ENCODE measurements at regions not wholly inside any gene's neighbourhood (a gene's known extent, or its start where the extent isn't known, plus 50 kb on each side); places are given as distances from the start of the nearest gene placed in this dataset.

DNA sequence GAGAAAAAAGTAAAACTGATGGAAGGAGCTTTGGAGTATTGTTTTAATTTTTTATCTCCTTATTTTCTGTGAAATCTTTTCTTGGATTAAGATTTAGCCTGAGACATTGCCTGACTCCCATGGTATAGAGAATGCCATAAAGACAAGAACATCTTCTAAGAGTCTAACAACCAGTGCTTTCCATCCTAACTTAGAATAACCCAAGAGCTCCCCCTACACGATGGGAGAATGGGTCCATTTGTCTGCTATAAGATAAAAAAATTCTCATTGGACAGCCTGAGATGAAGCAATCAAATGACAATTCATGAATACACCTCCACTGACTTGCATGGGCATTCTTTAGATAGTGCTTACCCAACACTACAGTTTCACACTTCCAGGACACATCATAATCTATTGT is 478.1 kb downstream of the TTLL7 start (continued):
- TF ChIP-seq, protein P1, sequence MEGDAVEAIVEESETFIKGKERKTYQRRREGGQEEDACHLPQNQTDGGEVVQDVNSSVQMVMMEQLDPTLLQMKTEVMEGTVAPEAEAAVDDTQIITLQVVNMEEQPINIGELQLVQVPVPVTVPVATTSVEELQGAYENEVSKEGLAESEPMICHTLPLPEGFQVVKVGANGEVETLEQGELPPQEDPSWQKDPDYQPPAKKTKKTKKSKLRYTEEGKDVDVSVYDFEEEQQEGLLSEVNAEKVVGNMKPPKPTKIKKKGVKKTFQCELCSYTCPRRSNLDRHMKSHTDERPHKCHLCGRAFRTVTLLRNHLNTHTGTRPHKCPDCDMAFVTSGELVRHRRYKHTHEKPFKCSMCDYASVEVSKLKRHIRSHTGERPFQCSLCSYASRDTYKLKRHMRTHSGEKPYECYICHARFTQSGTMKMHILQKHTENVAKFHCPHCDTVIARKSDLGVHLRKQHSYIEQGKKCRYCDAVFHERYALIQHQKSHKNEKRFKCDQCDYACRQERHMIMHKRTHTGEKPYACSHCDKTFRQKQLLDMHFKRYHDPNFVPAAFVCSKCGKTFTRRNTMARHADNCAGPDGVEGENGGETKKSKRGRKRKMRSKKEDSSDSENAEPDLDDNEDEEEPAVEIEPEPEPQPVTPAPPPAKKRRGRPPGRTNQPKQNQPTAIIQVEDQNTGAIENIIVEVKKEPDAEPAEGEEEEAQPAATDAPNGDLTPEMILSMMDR (IDR thresholded peaks at IDR 0.05), result no peak
- no peak for TF ChIP-seq FOXK1 (CRISPR knock-in tag; IDR thresholded peaks at IDR 0.05)
- TF ChIP-seq, protein P2, sequence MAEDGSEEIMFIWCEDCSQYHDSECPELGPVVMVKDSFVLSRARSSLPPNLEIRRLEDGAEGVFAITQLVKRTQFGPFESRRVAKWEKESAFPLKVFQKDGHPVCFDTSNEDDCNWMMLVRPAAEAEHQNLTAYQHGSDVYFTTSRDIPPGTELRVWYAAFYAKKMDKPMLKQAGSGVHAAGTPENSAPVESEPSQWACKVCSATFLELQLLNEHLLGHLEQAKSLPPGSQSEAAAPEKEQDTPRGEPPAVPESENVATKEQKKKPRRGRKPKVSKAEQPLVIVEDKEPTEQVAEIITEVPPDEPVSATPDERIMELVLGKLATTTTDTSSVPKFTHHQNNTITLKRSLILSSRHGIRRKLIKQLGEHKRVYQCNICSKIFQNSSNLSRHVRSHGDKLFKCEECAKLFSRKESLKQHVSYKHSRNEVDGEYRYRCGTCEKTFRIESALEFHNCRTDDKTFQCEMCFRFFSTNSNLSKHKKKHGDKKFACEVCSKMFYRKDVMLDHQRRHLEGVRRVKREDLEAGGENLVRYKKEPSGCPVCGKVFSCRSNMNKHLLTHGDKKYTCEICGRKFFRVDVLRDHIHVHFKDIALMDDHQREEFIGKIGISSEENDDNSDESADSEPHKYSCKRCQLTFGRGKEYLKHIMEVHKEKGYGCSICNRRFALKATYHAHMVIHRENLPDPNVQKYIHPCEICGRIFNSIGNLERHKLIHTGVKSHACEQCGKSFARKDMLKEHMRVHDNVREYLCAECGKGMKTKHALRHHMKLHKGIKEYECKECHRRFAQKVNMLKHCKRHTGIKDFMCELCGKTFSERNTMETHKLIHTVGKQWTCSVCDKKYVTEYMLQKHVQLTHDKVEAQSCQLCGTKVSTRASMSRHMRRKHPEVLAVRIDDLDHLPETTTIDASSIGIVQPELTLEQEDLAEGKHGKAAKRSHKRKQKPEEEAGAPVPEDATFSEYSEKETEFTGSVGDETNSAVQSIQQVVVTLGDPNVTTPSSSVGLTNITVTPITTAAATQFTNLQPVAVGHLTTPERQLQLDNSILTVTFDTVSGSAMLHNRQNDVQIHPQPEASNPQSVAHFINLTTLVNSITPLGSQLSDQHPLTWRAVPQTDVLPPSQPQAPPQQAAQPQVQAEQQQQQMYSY (CRISPR knock-in tag; IDR thresholded peaks at IDR 0.05), result no peak

DNA sequence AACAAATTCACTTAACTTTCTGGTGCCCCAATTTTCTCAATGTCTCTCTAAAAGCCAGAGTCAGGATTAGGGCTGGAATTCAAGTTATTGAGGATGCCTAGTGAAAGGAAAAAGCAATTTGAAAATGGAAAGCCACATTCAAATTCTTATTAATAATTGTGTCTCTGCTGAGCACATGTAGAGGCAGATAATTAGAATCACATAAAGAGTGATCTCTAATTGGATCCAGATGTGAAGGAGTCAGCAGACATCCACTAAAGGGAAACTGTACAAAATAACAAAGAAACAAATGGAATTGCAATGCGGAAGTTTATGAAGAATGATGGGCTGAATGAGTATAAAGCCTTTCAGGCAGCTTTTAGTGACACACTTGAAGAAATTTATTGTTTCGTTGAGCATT is 482.6 kb downstream of the TTLL7 start:
- DNase-seq (ENCODE audit: low spot score) (no peak), ATAC-seq (no peak)
- CTCF ChIA-PET, result no interaction called here
- Mint-ChIP-seq H3K27ac (no peak overlapping the region), H3K4me3 (no peak overlapping the region), H3K36me3 (no peaks in the 10 kb centered on the region), H3K9me3 (no peaks in the 10 kb centered on the region), H3K4me1 (peaks cover 17% of the 10 kb centered on the region), H3K27me3 (ENCODE audit: low read depth) (no peaks in the 10 kb centered on the region)
- TF ChIP-seq JUN (CRISPR knock-in tag; IDR thresholded peaks at IDR 0.05) (no peak), ZNF121 (CRISPR knock-in tag; IDR thresholded peaks at IDR 0.05) (no peak), ZNF416 (CRISPR knock-in tag; IDR thresholded peaks at IDR 0.05) (no peak), ELF4 (CRISPR knock-in tag; IDR thresholded peaks at IDR 0.05; ENCODE audit: low read depth) (no peak)
- TF ChIP-seq, protein P3, sequence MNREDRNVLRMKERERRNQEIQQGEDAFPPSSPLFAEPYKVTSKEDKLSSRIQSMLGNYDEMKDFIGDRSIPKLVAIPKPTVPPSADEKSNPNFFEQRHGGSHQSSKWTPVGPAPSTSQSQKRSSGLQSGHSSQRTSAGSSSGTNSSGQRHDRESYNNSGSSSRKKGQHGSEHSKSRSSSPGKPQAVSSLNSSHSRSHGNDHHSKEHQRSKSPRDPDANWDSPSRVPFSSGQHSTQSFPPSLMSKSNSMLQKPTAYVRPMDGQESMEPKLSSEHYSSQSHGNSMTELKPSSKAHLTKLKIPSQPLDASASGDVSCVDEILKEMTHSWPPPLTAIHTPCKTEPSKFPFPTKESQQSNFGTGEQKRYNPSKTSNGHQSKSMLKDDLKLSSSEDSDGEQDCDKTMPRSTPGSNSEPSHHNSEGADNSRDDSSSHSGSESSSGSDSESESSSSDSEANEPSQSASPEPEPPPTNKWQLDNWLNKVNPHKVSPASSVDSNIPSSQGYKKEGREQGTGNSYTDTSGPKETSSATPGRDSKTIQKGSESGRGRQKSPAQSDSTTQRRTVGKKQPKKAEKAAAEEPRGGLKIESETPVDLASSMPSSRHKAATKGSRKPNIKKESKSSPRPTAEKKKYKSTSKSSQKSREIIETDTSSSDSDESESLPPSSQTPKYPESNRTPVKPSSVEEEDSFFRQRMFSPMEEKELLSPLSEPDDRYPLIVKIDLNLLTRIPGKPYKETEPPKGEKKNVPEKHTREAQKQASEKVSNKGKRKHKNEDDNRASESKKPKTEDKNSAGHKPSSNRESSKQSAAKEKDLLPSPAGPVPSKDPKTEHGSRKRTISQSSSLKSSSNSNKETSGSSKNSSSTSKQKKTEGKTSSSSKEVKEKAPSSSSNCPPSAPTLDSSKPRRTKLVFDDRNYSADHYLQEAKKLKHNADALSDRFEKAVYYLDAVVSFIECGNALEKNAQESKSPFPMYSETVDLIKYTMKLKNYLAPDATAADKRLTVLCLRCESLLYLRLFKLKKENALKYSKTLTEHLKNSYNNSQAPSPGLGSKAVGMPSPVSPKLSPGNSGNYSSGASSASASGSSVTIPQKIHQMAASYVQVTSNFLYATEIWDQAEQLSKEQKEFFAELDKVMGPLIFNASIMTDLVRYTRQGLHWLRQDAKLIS (CRISPR knock-in tag; IDR thresholded peaks at IDR 0.05; ENCODE audit: borderline replicate concordance), result no peak
- TF ChIP-seq, protein P4, sequence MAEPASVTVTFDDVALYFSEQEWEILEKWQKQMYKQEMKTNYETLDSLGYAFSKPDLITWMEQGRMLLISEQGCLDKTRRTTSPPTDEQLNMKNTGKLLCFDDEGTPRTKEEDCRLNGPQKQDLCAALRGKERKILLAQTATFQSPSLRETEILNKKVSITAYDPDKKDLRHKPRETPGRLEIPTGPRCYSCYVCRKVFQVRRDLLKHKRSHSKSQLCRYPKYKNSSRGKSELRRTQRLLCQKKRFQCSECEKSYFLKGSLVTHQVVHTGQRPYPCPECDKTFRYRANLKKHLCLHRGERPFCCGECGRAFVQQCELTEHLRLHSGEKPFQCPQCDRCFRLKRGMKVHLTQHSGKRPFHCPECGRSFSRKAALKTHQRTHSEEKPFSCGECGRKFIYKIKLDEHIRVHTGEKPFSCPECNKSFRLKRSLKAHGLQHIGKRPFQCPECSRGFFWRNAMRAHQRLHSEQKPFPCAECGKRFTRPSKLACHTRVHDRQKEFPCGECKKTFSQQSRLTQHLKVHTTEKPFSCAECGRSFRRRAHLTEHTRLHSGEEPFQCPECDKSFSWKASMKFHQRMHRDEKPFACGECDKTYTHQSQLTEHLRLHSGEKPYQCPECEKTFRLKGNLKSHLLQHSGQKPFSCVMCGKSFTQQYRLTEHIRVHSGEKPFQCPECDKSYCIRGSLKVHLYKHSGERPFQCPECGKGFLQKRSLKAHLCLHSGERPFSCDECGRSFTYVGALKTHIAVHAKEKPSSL (CRISPR knock-in tag; conservative IDR thresholded peaks at IDR 0.05), result no peak
- POLR2A ChIA-PET, result no interaction called here

DNA sequence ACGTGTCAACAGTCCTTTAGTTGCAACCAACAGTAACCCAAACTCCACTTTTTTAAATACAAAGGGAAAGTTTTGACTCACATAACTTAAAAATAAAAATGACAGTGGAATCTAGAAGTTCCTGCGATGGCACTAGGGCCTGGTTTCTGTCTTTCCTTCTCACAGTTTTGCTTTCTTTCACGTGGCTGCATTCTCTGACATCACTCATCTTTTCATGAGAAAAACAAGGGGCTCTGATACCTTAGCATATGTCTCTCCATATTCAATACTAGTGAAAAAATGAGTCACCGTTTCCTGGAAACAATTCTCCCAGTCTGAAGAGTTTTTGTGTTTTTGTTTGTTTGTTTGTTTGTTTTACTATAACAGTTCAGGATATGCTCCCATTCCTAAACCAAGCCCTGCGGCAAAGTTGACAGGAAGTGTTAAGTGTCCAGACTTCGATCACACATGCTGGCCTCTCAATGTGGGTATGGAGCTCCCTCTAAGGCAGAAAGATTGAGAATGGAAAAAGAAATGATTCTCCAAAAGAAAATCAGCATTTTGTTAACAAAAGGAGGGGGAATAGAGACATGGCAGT is 483.3 kb downstream of the TTLL7 start:
- Mint-ChIP-seq H3K27me3 (ENCODE audit: low read depth) (no peaks in the 10 kb centered on the region; the same call in 1 of the 2 replicates), H3K36me3 (no peaks in the 10 kb centered on the region), H3K27ac (no peak overlapping the region), H3K4me1 (peaks cover 17% of the 10 kb centered on the region), H3K4me3 (no peak overlapping the region), H3K9me3 (no peaks in the 10 kb centered on the region)
- ChIA-PET CTCF (no interaction called here), POLR2A (no interaction called here)
- ATAC-seq, result no peak
- DNase-seq (ENCODE audit: low spot score), result no peak
- TF ChIP-seq ZNF138 (CRISPR knock-in tag; conservative IDR thresholded peaks at IDR 0.05) (no peak), ZNF121 (CRISPR knock-in tag; IDR thresholded peaks at IDR 0.05) (no peak), GABPB1 (CRISPR knock-in tag; IDR thresholded peaks at IDR 0.05) (no peak), TEAD4 (CRISPR knock-in tag; IDR thresholded peaks at IDR 0.05) (no peak), ZBTB21 (CRISPR knock-in tag; IDR thresholded peaks at IDR 0.05; ENCODE audit: borderline replicate concordance) (no peak), NR3C1 (CRISPR knock-in tag; conservative IDR thresholded peaks at IDR 0.05; ENCODE audit: low read depth) (no peak)
- TF ChIP-seq, protein P5, sequence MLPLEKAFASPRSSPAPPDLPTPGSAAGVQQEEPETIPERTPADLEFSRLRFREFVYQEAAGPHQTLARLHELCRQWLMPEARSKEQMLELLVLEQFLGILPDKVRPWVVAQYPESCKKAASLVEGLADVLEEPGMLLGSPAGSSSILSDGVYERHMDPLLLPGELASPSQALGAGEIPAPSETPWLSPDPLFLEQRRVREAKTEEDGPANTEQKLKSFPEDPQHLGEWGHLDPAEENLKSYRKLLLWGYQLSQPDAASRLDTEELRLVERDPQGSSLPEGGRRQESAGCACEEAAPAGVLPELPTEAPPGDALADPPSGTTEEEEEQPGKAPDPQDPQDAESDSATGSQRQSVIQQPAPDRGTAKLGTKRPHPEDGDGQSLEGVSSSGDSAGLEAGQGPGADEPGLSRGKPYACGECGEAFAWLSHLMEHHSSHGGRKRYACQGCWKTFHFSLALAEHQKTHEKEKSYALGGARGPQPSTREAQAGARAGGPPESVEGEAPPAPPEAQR (CRISPR knock-in tag; IDR thresholded peaks at IDR 0.05), result no peak
- TF ChIP-seq, protein P6, sequence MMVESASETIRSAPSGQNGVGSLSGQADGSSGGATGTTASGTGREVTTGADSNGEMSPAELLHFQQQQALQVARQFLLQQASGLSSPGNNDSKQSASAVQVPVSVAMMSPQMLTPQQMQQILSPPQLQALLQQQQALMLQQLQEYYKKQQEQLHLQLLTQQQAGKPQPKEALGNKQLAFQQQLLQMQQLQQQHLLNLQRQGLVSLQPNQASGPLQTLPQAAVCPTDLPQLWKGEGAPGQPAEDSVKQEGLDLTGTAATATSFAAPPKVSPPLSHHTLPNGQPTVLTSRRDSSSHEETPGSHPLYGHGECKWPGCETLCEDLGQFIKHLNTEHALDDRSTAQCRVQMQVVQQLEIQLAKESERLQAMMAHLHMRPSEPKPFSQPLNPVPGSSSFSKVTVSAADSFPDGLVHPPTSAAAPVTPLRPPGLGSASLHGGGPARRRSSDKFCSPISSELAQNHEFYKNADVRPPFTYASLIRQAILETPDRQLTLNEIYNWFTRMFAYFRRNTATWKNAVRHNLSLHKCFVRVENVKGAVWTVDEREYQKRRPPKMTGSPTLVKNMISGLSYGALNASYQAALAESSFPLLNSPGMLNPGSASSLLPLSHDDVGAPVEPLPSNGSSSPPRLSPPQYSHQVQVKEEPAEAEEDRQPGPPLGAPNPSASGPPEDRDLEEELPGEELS (CRISPR knock-in tag; IDR thresholded peaks at IDR 0.05), result no peak
- TF ChIP-seq, protein P7, sequence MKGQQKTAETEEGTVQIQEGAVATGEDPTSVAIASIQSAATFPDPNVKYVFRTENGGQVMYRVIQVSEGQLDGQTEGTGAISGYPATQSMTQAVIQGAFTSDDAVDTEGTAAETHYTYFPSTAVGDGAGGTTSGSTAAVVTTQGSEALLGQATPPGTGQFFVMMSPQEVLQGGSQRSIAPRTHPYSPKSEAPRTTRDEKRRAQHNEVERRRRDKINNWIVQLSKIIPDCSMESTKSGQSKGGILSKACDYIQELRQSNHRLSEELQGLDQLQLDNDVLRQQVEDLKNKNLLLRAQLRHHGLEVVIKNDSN (CRISPR knock-in tag; IDR thresholded peaks at IDR 0.05), result no peak
